ENCODE measurements at regions not wholly inside any gene's neighbourhood (a gene's known extent, or its start where the extent isn't known, plus 50 kb on each side); places are given as distances from the start of the nearest gene placed in this dataset.

DNA sequence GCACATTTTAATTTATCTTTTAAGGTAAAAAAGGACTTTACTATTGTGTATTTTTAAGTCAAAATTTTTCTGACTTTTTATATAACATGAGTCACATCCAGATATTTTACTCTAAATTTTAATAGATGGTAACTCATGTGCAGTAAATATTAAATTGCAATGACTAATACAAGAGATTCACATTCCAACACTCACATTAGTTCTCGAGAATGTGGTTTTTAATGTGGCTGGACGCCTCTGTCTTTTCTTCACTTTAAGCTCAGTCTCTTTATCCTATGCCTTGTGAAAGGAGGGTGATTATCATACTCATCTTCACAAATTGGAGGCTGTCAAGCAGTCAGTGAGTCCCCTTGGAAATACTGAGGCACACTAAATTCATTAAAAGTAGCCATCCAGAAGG, 315.6 kb downstream of the HS3ST3B1 start (continued):
- TF ChIP-seq, protein P1, sequence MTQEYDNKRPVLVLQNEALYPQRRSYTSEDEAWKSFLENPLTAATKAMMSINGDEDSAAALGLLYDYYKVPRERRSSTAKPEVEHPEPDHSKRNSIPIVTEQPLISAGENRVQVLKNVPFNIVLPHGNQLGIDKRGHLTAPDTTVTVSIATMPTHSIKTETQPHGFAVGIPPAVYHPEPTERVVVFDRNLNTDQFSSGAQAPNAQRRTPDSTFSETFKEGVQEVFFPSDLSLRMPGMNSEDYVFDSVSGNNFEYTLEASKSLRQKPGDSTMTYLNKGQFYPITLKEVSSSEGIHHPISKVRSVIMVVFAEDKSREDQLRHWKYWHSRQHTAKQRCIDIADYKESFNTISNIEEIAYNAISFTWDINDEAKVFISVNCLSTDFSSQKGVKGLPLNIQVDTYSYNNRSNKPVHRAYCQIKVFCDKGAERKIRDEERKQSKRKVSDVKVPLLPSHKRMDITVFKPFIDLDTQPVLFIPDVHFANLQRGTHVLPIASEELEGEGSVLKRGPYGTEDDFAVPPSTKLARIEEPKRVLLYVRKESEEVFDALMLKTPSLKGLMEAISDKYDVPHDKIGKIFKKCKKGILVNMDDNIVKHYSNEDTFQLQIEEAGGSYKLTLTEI (CRISPR knock-in tag; conservative IDR thresholded peaks at IDR 0.05), result no peak
- TF ChIP-seq YEATS4 (CRISPR knock-in tag; IDR thresholded peaks at IDR 0.05; ENCODE audit: borderline replicate concordance) (no peak), PAF1 (CRISPR knock-in tag; IDR thresholded peaks at IDR 0.05) (no peak), EZH2 (conservative IDR thresholded peaks at IDR 0.05; ENCODE audit: low read depth, low read length) (no peak)

DNA sequence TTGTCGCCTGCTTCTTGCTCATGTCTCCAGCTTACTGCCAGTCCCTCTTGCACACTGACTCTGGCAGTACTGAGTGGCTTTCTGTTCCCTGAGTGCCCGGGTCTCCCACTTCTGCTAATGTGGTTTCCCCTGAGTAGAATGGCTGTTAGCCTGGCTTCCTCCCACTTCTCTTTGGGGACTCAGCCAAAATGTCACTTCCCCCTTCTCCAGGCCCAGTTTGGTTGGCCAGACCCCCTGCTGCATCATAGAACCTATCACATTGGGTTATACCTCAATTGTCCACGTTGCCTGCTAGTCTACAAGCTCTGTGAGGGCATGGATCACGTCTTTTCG, 304.4 kb downstream of the HS3ST3B1 start:
- no peak overlapping the region for H3K9ac ChIP-seq (ENCODE audit: insufficient read depth, low read depth, low read length)
- ChIA-PET POLR2A (no interaction called here), CTCF (ENCODE audit: low intra/inter-chr PET ratio, low total read pairs) (no interaction called here)
- no peak overlapping the region for H3K4me2 ChIP-seq (ENCODE audit: low read depth, low read length)
- H3K4me3 ChIP-seq (replicated peaks in 1 of 3; ENCODE audit: insufficient read depth in 1 of 3, low read depth in 2 of 3, low read length in 3 of 3), result no peak overlapping the region
- no peaks in the 10 kb centered on the region for H3K9me3 ChIP-seq (ENCODE audit: low read length)
- no peak overlapping the region for H2AFZ ChIP-seq (ENCODE audit: low read length)
- intact Hi-C loops (cut with micrococcal nuclease; ENCODE audit: unreplicated experiment), result no loop called here
- WGBS (ENCODE audit: low lambda C conversion rate), result 68% methylated on average over 5 of the region's 5 CpGs
- no peaks in the 10 kb centered on the region for H3K79me2 ChIP-seq (ENCODE audit: insufficient read depth, low read length)
- ATAC-seq (no peak), FAIRE-seq (no peak), DNase-seq (ENCODE audit: low spot score) (no peak)
- no TSS peak for BruUV-seq (replicated peaks)
- H4K20me1 ChIP-seq (ENCODE audit: insufficient read depth, low read length), result no peaks in the 10 kb centered on the region
- no peaks in the 10 kb centered on the region for H3K4me1 ChIP-seq (ENCODE audit: insufficient read depth, low read length)
- in situ Hi-C loops (cut with HindIII; ENCODE audit: extremely low pct_ligation_motif_present, low pct_unique_long_range_greater_than_20kb), result no loop called here
- no peak overlapping the region for H3K27ac ChIP-seq (ENCODE audit: extremely low read length, insufficient read depth, low read length)
- H3K36me3 ChIP-seq (replicated peaks in 1 of 2; ENCODE audit: control insufficient read depth in 1 of 2, insufficient read depth in 2 of 2, low read length in 2 of 2), result no peaks in the 10 kb centered on the region
- no peaks in the 10 kb centered on the region for H3K27me3 ChIP-seq (ENCODE audit: control insufficient read depth in 1 of 2, insufficient read depth in 2 of 2, low read length in 2 of 2)
- no peak for TF ChIP-seq ZNF83 (CRISPR knock-in tag; IDR thresholded peaks at IDR 0.05; ENCODE audit: borderline replicate concordance)
- TF ChIP-seq DMTF1 (CRISPR knock-in tag; IDR thresholded peaks at IDR 0.05), result no peak
- TF ChIP-seq PPARG (CRISPR knock-in tag; conservative IDR thresholded peaks at IDR 0.05), result no peak
- TF ChIP-seq ZNF713 (CRISPR knock-in tag; IDR thresholded peaks at IDR 0.05), result no peak
- no peak for TF ChIP-seq HNF1A (IDR thresholded peaks at IDR 0.05; ENCODE audit: low read depth)
- no peak for TF ChIP-seq HNF1A (CRISPR knock-in tag; IDR thresholded peaks at IDR 0.05; ENCODE audit: borderline replicate concordance)
- no peak for TF ChIP-seq ZFAT (CRISPR knock-in tag; conservative IDR thresholded peaks at IDR 0.05)
- no peak for TF ChIP-seq ZNF770 (CRISPR knock-in tag; IDR thresholded peaks at IDR 0.05)
- TF ChIP-seq DR1 (CRISPR knock-in tag; IDR thresholded peaks at IDR 0.05), result no peak
- no peak for TF ChIP-seq NR2F1 (CRISPR knock-in tag; IDR thresholded peaks at IDR 0.05)
- TF ChIP-seq RFX1 (IDR thresholded peaks at IDR 0.05), result no peak

Measured in HepG2 (cell line).